ENCODE measurements at regions not wholly inside any gene's neighbourhood (a gene's known extent, or its start where the extent isn't known, plus 50 kb on each side); places are given as distances from the start of the nearest gene placed in this dataset.
"Not testable (repeated sequence)": the region's sequence is repeated elsewhere in the genome, so short reads cannot be mapped to it uniquely, and the experiment has no call there.

GRCh38 chr17:52604105-52604504 is 445.6 kb upstream of the CA10 start:
- no peaks in the 10 kb centered on the region for H3K4me1 Mint-ChIP-seq
- no peak overlapping the region for H3K27ac Mint-ChIP-seq
- H3K27me3 Mint-ChIP-seq: no peaks in the 10 kb centered on the region
- ATAC-seq (ENCODE audit: low read depth in 2 of 2) (no peak), DNase-seq (no peak)
- H3K36me3 Mint-ChIP-seq: no peaks in the 10 kb centered on the region
- H3K4me3 Mint-ChIP-seq: no peak overlapping the region
- H3K9me3 Mint-ChIP-seq: peaks cover 0 to 7% (median 0%) of the 10 kb centered on the region in 7 donors

- not testable (repeated sequence) for ATAC-seq (ENCODE audit: low read depth in 2 of 2); DNase-seq; H3K36me3 Mint-ChIP-seq; H3K9me3 Mint-ChIP-seq; H3K27ac Mint-ChIP-seq; H3K4me1 Mint-ChIP-seq; H3K27me3 Mint-ChIP-seq; H3K4me3 Mint-ChIP-seq
Observed at GRCh38 chr17:52597452-52598215, 439.1 kb upstream of the CA10 start.

- Mint-ChIP-seq H3K27me3 (no peaks in the 10 kb centered on the region), H3K27ac (no peak overlapping the region)
Observed at GRCh38 chr17:52594516-52594915, 436.0 kb upstream of the CA10 start.

GRCh38 chr17:52546990-52547389 is 388.5 kb upstream of the CA10 start:
- Mint-ChIP-seq H3K4me3 (no peak overlapping the region), H3K9me3 (peaks cover 0 to 22% (median 6%) of the 10 kb centered on the region in 7 donors), H3K27me3 (no peaks in the 10 kb centered on the region), H3K4me1 (no peaks in the 10 kb centered on the region), H3K27ac (no peak overlapping the region), H3K36me3 (no peaks in the 10 kb centered on the region)
- DNase-seq (no peak), ATAC-seq (ENCODE audit: low read depth in 2 of 2) (no peak)

More at GRCh38 chr17:52594516-52594915, 436.0 kb upstream of the CA10 start:
- ATAC-seq (ENCODE audit: low read depth in 2 of 2): no peak
- DNase-seq: no peak
- Mint-ChIP-seq H3K9me3 (peaks cover 4 to 27% (median 10%) of the 10 kb centered on the region in 7 donors), H3K4me1 (no peaks in the 10 kb centered on the region), H3K36me3 (no peaks in the 10 kb centered on the region), H3K4me3 (no peak overlapping the region)

- peaks cover 0 to 21% (median 4%) of the 10 kb centered on the region in 7 donors for H3K9me3 Mint-ChIP-seq
- no peak overlapping the region for H3K4me3 Mint-ChIP-seq
- no peak for DNase-seq
- no peaks in the 10 kb centered on the region for H3K36me3 Mint-ChIP-seq
- no peaks in the 10 kb centered on the region for H3K27me3 Mint-ChIP-seq
- H3K4me1 Mint-ChIP-seq: no peaks in the 10 kb centered on the region
- no peak overlapping the region for H3K27ac Mint-ChIP-seq
- ATAC-seq (ENCODE audit: low read depth in 2 of 2): no peak
Observed at GRCh38 chr17:52546493-52546892, 388.0 kb upstream of the CA10 start.

GRCh38 chr17:52537421-52537820 is 378.9 kb upstream of the CA10 start:
- H3K4me3 Mint-ChIP-seq: no peak overlapping the region
- no peaks in the 10 kb centered on the region for H3K36me3 Mint-ChIP-seq
- no peaks in the 10 kb centered on the region for H3K27me3 Mint-ChIP-seq
- DNase-seq (no peak), ATAC-seq (ENCODE audit: low read depth in 2 of 2) (no peak)
- H3K4me1 Mint-ChIP-seq: no peaks in the 10 kb centered on the region
- no peak overlapping the region for H3K27ac Mint-ChIP-seq
- H3K9me3 Mint-ChIP-seq: peaks cover 0 to 2% (median 0%) of the 10 kb centered on the region in 7 donors

GRCh38 chr17:52536489-52536888 is 378.0 kb upstream of the CA10 start:
- DNase-seq (no peak), ATAC-seq (ENCODE audit: low read depth in 2 of 2) (no peak)
- Mint-ChIP-seq H3K4me1 (no peaks in the 10 kb centered on the region), H3K9me3 (peaks cover 0 to 2% (median 0%) of the 10 kb centered on the region in 7 donors), H3K27me3 (no peaks in the 10 kb centered on the region), H3K27ac (no peak overlapping the region), H3K4me3 (no peak overlapping the region), H3K36me3 (no peaks in the 10 kb centered on the region)

- Mint-ChIP-seq H3K4me3 (no peak overlapping the region), H3K4me1 (no peaks in the 10 kb centered on the region), H3K27ac (no peak overlapping the region), H3K9me3 (peaks cover 0 to 5% (median 0%) of the 10 kb centered on the region in 7 donors), H3K27me3 (no peaks in the 10 kb centered on the region), H3K36me3 (no peaks in the 10 kb centered on the region)
- DNase-seq: no peak
- no peak for ATAC-seq (ENCODE audit: low read depth in 2 of 2)
Observed at GRCh38 chr17:52532373-52532772, 373.9 kb upstream of the CA10 start.

GRCh38 chr17:52524096-52524637 is 365.7 kb upstream of the CA10 start:
- Mint-ChIP-seq H3K9me3 (peaks cover 3 to 22% (median 4%) of the 10 kb centered on the region in 7 donors), H3K27me3 (no peaks in the 10 kb centered on the region), H3K27ac (no peak overlapping the region), H3K36me3 (no peaks in the 10 kb centered on the region), H3K4me3 (no peak overlapping the region), H3K4me1 (no peaks in the 10 kb centered on the region)
- no peak for ATAC-seq (ENCODE audit: low read depth in 2 of 2)
- no peak for DNase-seq

- Mint-ChIP-seq H3K9me3 (peaks cover 0 to 19% (median 1%) of the 10 kb centered on the region in 7 donors), H3K27me3 (no peaks in the 10 kb centered on the region), H3K27ac (no peak overlapping the region), H3K4me1 (no peaks in the 10 kb centered on the region), H3K36me3 (no peaks in the 10 kb centered on the region), H3K4me3 (no peak overlapping the region)
- DNase-seq (no peak), ATAC-seq (ENCODE audit: low read depth in 2 of 2) (no peak)
Observed at GRCh38 chr17:52517176-52517575, 358.7 kb upstream of the CA10 start.

- H3K4me1 Mint-ChIP-seq: no peaks in the 10 kb centered on the region
- ATAC-seq (ENCODE audit: low read depth in 2 of 2) (no peak), DNase-seq (no peak)
- H3K27ac Mint-ChIP-seq: no peak overlapping the region
- no peaks in the 10 kb centered on the region for H3K36me3 Mint-ChIP-seq
- H3K4me3 Mint-ChIP-seq: no peak overlapping the region
- no peaks in the 10 kb centered on the region for H3K27me3 Mint-ChIP-seq
- peaks cover 0 to 23% (median 1%) of the 10 kb centered on the region in 7 donors for H3K9me3 Mint-ChIP-seq
Observed at GRCh38 chr17:52515927-52516326, 357.4 kb upstream of the CA10 start.

- no peaks in the 10 kb centered on the region for H3K27me3 Mint-ChIP-seq
- peaks cover 2 to 20% (median 8%) of the 10 kb centered on the region in 7 donors for H3K9me3 Mint-ChIP-seq
- H3K4me3 Mint-ChIP-seq: no peak overlapping the region
- ATAC-seq (ENCODE audit: low read depth in 2 of 2) (no peak), DNase-seq (no peak)
- H3K4me1 Mint-ChIP-seq: no peaks in the 10 kb centered on the region
- no peaks in the 10 kb centered on the region for H3K36me3 Mint-ChIP-seq
- H3K27ac Mint-ChIP-seq: no peak overlapping the region
Observed at GRCh38 chr17:52505601-52506000, 347.1 kb upstream of the CA10 start.

GRCh38 chr17:52504081-52504480 is 345.6 kb upstream of the CA10 start:
- H3K9me3 Mint-ChIP-seq: peaks cover 2 to 15% (median 5%) of the 10 kb centered on the region in 7 donors
- no peaks in the 10 kb centered on the region for H3K36me3 Mint-ChIP-seq
- H3K27me3 Mint-ChIP-seq: no peaks in the 10 kb centered on the region
- no peak for DNase-seq
- H3K4me1 Mint-ChIP-seq: no peaks in the 10 kb centered on the region
- H3K27ac Mint-ChIP-seq: no peak overlapping the region
- no peak for ATAC-seq (ENCODE audit: low read depth in 2 of 2)
- H3K4me3 Mint-ChIP-seq: no peak overlapping the region

- Mint-ChIP-seq H3K4me3 (no peak overlapping the region), H3K4me1 (no peaks in the 10 kb centered on the region), H3K9me3 (peaks cover 0 to 14% (median 3%) of the 10 kb centered on the region in 7 donors), H3K27ac (no peak overlapping the region), H3K36me3 (no peaks in the 10 kb centered on the region), H3K27me3 (no peaks in the 10 kb centered on the region)
- DNase-seq (no peak), ATAC-seq (ENCODE audit: low read depth in 2 of 2) (no peak)
Observed at GRCh38 chr17:52495646-52496045, 337.1 kb upstream of the CA10 start.

All from naive B cell (primary cell).